GM23338 (cell line): ENCODE measurements at regions not wholly inside any gene's neighbourhood (a gene's known extent, or its start where the extent isn't known, plus 50 kb on each side); places are given as distances from the start of the nearest gene placed in this dataset.

ENCODE experiments used
- ATAC-seq: fragments of 200-7000 bp; cut with Tn5 transposase; 3 replicates; pipeline ENCODE4 v1.9.1; 2020
- DNase-seq: peaks from one replicate; pipeline ENCODE4 v3.0.0-alpha.2; 2015; ENCODE audit warnings: low spot score
- H2AFZ ChIP-seq: fragments of 200-600 bp; sonication (generic); 2 replicates; pipeline ENCODE4 v1.8.0; 2016; ENCODE audit warnings: antibody characterized with exemption, mild to moderate bottlenecking, moderate library complexity
- H3F3A ChIP-seq: fragments of 200-600 bp; sonication (generic); replicated peaks from 2 replicates; pipeline ENCODE4 v1.8.0; 2017; ENCODE audit warnings: antibody characterized with exemption, mixed run types, low read depth
- H3K27ac ChIP-seq: fragments of 200-600 bp; sonication (generic); 2 replicates; pipeline ENCODE4 v1.6.1; 2016; ENCODE audit warnings: low read depth
- H3K27me3 ChIP-seq: fragments of 200-600 bp; sonication (generic); 2 replicates; pipeline ENCODE4 v1.8.0; 2016; ENCODE audit warnings: mild to moderate bottlenecking, mixed run types, moderate library complexity; ENCODE audit not compliant: insufficient read depth
- H3K36me3 ChIP-seq: fragments of 200-600 bp; sonication (generic); 2 replicates; pipeline ENCODE4 v1.8.0; 2016; ENCODE audit warnings: mild to moderate bottlenecking; ENCODE audit not compliant: insufficient read depth
- H3K4me1 ChIP-seq: fragments of 200-600 bp; sonication (generic); 2 replicates; pipeline ENCODE4 v1.8.0; 2016; ENCODE audit warnings: mild to moderate bottlenecking, moderate library complexity; ENCODE audit not compliant: insufficient read depth
- H3K4me2 ChIP-seq: fragments of 200-600 bp; sonication (generic); 2 replicates; pipeline ENCODE4 v1.7.1; 2017; ENCODE audit warnings: mixed run types
- H3K4me3 ChIP-seq: fragments of 200-600 bp; sonication (generic); 2 replicates; pipeline ENCODE4 v1.6.1; 2016; ENCODE audit warnings: mixed run types
- H3K79me2 ChIP-seq: fragments of 200-600 bp; sonication (generic); replicated peaks from 2 replicates; pipeline ENCODE4 v1.8.0; 2017; ENCODE audit warnings: mild to moderate bottlenecking; ENCODE audit not compliant: insufficient read depth
- H3K9me2 ChIP-seq: fragments of 200-600 bp; sonication (generic); 2 replicates; pipeline ENCODE4 v1.8.0; 2017; ENCODE audit not compliant: insufficient read depth
- H4K20me1 ChIP-seq: fragments of 200-600 bp; sonication (generic); replicated peaks from 2 replicates; pipeline ENCODE4 v1.8.0; 2017; ENCODE audit warnings: mild to moderate bottlenecking; ENCODE audit not compliant: insufficient read depth
- H3K27ac Mint-ChIP-seq: 2 replicates; pipeline ENCODE4 v1.8.0; 2020; ENCODE audit warnings: inconsistent platforms, mild to moderate bottlenecking, moderate library complexity, mixed read lengths
- H3K27me3 Mint-ChIP-seq: 3 replicates; pipeline ENCODE4 v1.8.0; 2022; ENCODE audit warnings: low read depth, mild to moderate bottlenecking, moderate library complexity, mixed read lengths, inconsistent platforms; ENCODE audit not compliant: insufficient read depth, poor library complexity
- H3K36me3 Mint-ChIP-seq: 3 replicates; pipeline ENCODE4 v1.8.0; 2021; ENCODE audit warnings: low read depth, mild to moderate bottlenecking, inconsistent platforms, moderate library complexity, mixed read lengths
- H3K4me1 Mint-ChIP-seq: 3 replicates; pipeline ENCODE4 v1.8.0; 2020; ENCODE audit warnings: mild to moderate bottlenecking, inconsistent platforms, mixed read lengths
- H3K4me3 Mint-ChIP-seq: 3 replicates; pipeline ENCODE4 v1.8.0; 2021; ENCODE audit warnings: moderate library complexity, mild to moderate bottlenecking, inconsistent platforms, mixed read lengths
- H3K9me3 Mint-ChIP-seq: 3 replicates; pipeline ENCODE4 v1.8.0; 2020; ENCODE audit warnings: moderate library complexity, mild to moderate bottlenecking, inconsistent platforms, mixed read lengths
- ETS1 ChIP-seq: IDR thresholded peaks from 2 replicates; pipeline ENCODE4 v1.6.1; 2016; ENCODE audit warnings: antibody characterized with exemption
- JUNB ChIP-seq: IDR thresholded peaks from one replicate; pipeline ENCODE4 v1.6.1; 2016; ENCODE audit warnings: antibody characterized with exemption; ENCODE audit not compliant: unreplicated experiment
- STAT1 ChIP-seq: IDR thresholded peaks from one replicate; pipeline ENCODE4 v1.6.1; 2016; ENCODE audit warnings: antibody characterized with exemption; ENCODE audit not compliant: unreplicated experiment
- ZNF331 ChIP-seq: fragments of 250-450 bp; sonication (Bioruptor Pico); IDR thresholded peaks from 2 replicates; pipeline ENCODE4 v1.5.0; 2020; ENCODE audit warnings: low read depth, mild to moderate bottlenecking, moderate library complexity
- ZNF462 ChIP-seq: fragments of 250-450 bp; sonication (Bioruptor Pico); IDR thresholded peaks from 2 replicates; pipeline ENCODE4 v1.5.0; 2020; ENCODE audit warnings: mild to moderate bottlenecking, moderate library complexity

GRCh38 chr3:104755791-104756190 is 610.9 kb upstream of the ALCAM start:
- no peaks in the 10 kb centered on the region for H3K27me3 ChIP-seq
- H3K4me3 ChIP-seq, result no peak overlapping the region
- H3K27ac ChIP-seq, result no peak overlapping the region
- Mint-ChIP-seq H3K27me3 (no peaks in the 10 kb centered on the region), H3K27ac (no peak overlapping the region), H3K4me3 (no peak overlapping the region), H3K36me3 (0 out of 3 replicates have a peak, but pooled peaks cover 3% of the 10 kb centered on the region), H3K9me3 (peaks cover 5% of the 10 kb centered on the region; the same call in 1 of the 3 replicates), H3K4me1 (no peaks in the 10 kb centered on the region)
- peaks cover 5% of the 10 kb centered on the region; the same call in 1 of the 2 replicates for H3K9me2 ChIP-seq
- H4K20me1 ChIP-seq, result no peaks in the 10 kb centered on the region
- no peak overlapping the region for H2AFZ ChIP-seq
- no peaks in the 10 kb centered on the region for H3K36me3 ChIP-seq
- H3K4me2 ChIP-seq, result no peak overlapping the region
- no peak for DNase-seq
- H3F3A ChIP-seq, result no peaks in the 10 kb centered on the region
- no peaks in the 10 kb centered on the region for H3K79me2 ChIP-seq
- no peak for ATAC-seq
- TF ChIP-seq ZNF462 (CRISPR knock-in tag) (no peak), ETS1 (no peak)
- no peaks in the 10 kb centered on the region for H3K4me1 ChIP-seq

- 0 out of 2 replicates have a peak overlapping the region, but pooled peaks have one; percentile 51 for H3K27ac ChIP-seq
- Mint-ChIP-seq H3K27ac (no peak overlapping the region), H3K9me3 (no peaks in the 10 kb centered on the region), H3K27me3 (peaks cover 2% of the 10 kb centered on the region), H3K4me3 (no peak overlapping the region), H3K4me1 (peaks cover 3% of the 10 kb centered on the region; the same call in 2 of the 3 replicates), H3K36me3 (no peaks in the 10 kb centered on the region)
- H2AFZ ChIP-seq, result no peak overlapping the region
- H3K9me2 ChIP-seq, result no peaks in the 10 kb centered on the region
- no peaks in the 10 kb centered on the region for H3F3A ChIP-seq
- DNase-seq (peak; percentile 14), ATAC-seq (no peak)
- no peaks in the 10 kb centered on the region for H4K20me1 ChIP-seq
- H3K36me3 ChIP-seq, result no peaks in the 10 kb centered on the region
- no peak overlapping the region for H3K4me2 ChIP-seq
- H3K27me3 ChIP-seq, result no peaks in the 10 kb centered on the region
- H3K79me2 ChIP-seq, result no peaks in the 10 kb centered on the region
- H3K4me1 ChIP-seq, result no peaks in the 10 kb centered on the region
- H3K4me3 ChIP-seq, result no peak overlapping the region
- TF ChIP-seq ZNF462 (CRISPR knock-in tag) (no peak), ZNF331 (CRISPR knock-in tag) (no peak), STAT1 (no peak), JUNB (no peak)
These were observed 603.7 kb upstream of the ALCAM start for GRCh38 chr3:104763007-104763406.
